Left ventricle myocardium inferior (tissue), 1 donor: ENCODE measurements at regions not wholly inside any gene's neighbourhood (a gene's known extent, or its start where the extent isn't known, plus 50 kb on each side); places are given as distances from the start of the nearest gene placed in this dataset.

ENCODE experiments used
- DNase-seq: peaks from one replicate; pipeline ENCODE4 v3.0.0-alpha.2; 2020
- H3K27ac ChIP-seq: fragments of 200-600 bp; replicated peaks from 2 replicates; pipeline ENCODE4 v1.8.0; 2021
- H3K27me3 ChIP-seq: fragments of 200-600 bp; 2 replicates; pipeline ENCODE4 v1.8.0; 2021; ENCODE audit warnings: low read depth
- H3K36me3 ChIP-seq: fragments of 200-600 bp; 2 replicates; pipeline ENCODE4 v1.8.0; 2021
- H3K4me1 ChIP-seq: fragments of 200-600 bp; 2 replicates; pipeline ENCODE4 v1.8.0; 2021
- H3K4me3 ChIP-seq: fragments of 200-600 bp; 2 replicates; pipeline ENCODE4 v1.8.0; 2021; ENCODE audit warnings: mild to moderate bottlenecking, moderate library complexity
- H3K9me3 ChIP-seq: fragments of 200-600 bp; replicated peaks from 2 replicates; pipeline ENCODE4 v1.8.0; 2021
- CTCF ChIP-seq: fragments of 200-600 bp; IDR thresholded peaks from 2 replicates; pipeline ENCODE4 v1.8.0; 2021; ENCODE audit warnings: antibody characterized with exemption, mild to moderate bottlenecking, borderline replicate concordance
- intact Hi-C: fragments of 100-400 bp; cut with micrococcal nuclease; formaldehyde crosslinking; loops from one replicate; pipeline ENCODE4 v1.11.0; 2022
- donor health status: DM: no; HTN: yes; CAD: no; lungs with severe emphysema.

- Histone ChIP-seq H3K36me3 (no peaks in the 10 kb centered on the region), H3K27ac (no peak overlapping the region), H3K27me3 (peaks cover 19% of the 10 kb centered on the region), H3K9me3 (peaks cover 8% of the 10 kb centered on the region), H3K4me1 (no peaks in the 10 kb centered on the region), H3K4me3 (no peak overlapping the region)
- intact Hi-C loops: no loop called here
- no peak for DNase-seq
- no peak for TF ChIP-seq CTCF
These were observed 50.4 kb upstream of the PCSK6 start for GRCh38 chr15:101539930-101540329.

- H3K27me3 ChIP-seq: peaks cover 19% of the 10 kb centered on the region
- TF ChIP-seq CTCF: no peak
- DNase-seq: no peak
- H3K9me3 ChIP-seq: peaks cover 8% of the 10 kb centered on the region
- H3K36me3 ChIP-seq: no peaks in the 10 kb centered on the region
- H3K4me3 ChIP-seq: no peak overlapping the region
- no peak overlapping the region for H3K27ac ChIP-seq
- H3K4me1 ChIP-seq: no peaks in the 10 kb centered on the region
- intact Hi-C loops: no loop called here
These were observed 50.0 kb upstream of the PCSK6 start for GRCh38 chr15:101539492-101539891.
